HepG2 (cell line): ENCODE measurements at regions not wholly inside any gene's neighbourhood (a gene's known extent, or its start where the extent isn't known, plus 50 kb on each side); places are given as distances from the start of the nearest gene placed in this dataset.

ENCODE experiments used
- ATAC-seq: fragments of 200-7000 bp; cut with Tn5 transposase; 3 replicates; pipeline ENCODE4 v1.9.1; 2020; ENCODE audit warnings: mild to moderate bottlenecking, moderate library complexity
- BruUV-seq: library from RNA; stranded (reverse); fragments of 400-500 nt; replicated peaks from 2 replicates; lab custom pipeline; 2021; lab: Mats Ljungman, UMichigan
- CTCF ChIA-PET: fragments of 300-600 bp; formaldehyde crosslinking; extraction: SDS; loops from one replicate; lab custom pipeline; 2021; ENCODE audit warnings: low total read pairs, inconsistent platforms, low intra/inter-chr PET ratio; lab: Yijun Ruan, JAX
- POLR2A ChIA-PET: fragments of 350-600 bp; sonication (Branson Sonifier 250); formaldehyde crosslinking; loops from one replicate; lab custom pipeline; 2020; ENCODE audit warnings: antibody characterized with exemption, inconsistent platforms; lab: Yijun Ruan, JAX
- DNase-seq: peaks from one replicate; pipeline ENCODE4 v3.0.0-alpha.2; 2015; ENCODE audit warnings: low spot score
- FAIRE-seq: peaks from 3 replicates; lab custom pipeline; 2011; peaks lifted over from hg19 to GRCh38; lab: Jason Lieb, UNC
- H2AFZ ChIP-seq: one replicate; pipeline ENCODE4 v1.6.1; 2011; ENCODE audit warnings: low read length, inconsistent platforms
- H3K27ac ChIP-seq: fragments of 300-600 bp; 3 replicates; pipeline ENCODE4 v1.8.0; 2011; ENCODE audit warnings: mixed run types, mild to moderate bottlenecking, mixed read lengths, low read length, inconsistent platforms; ENCODE audit not compliant: insufficient read depth; ENCODE audit errors: extremely low read length
- H3K27me3 ChIP-seq, 2 experiments: fragments of 200-600 bp in 1 of 2; 2 replicates in 1 of 2; 3 replicates in 1 of 2; pipeline versions ENCODE4 v1.6.0 to v1.8.0; 2011; ENCODE audit warnings: low read length in 2 of 2, mild to moderate bottlenecking in 2 of 2, moderate library complexity in 2 of 2, inconsistent platforms in 1 of 2; ENCODE audit not compliant: insufficient read depth in 2 of 2, control insufficient read depth in 1 of 2
- H3K36me3 ChIP-seq, 2 experiments: fragments of 200-600 bp in 1 of 2; replicated peaks in 1 of 2; 2 replicates in 1 of 2; 3 replicates in 1 of 2; pipeline versions ENCODE4 v1.5.1 to v1.8.0; 2011; ENCODE audit warnings: low read length in 2 of 2, inconsistent platforms in 1 of 2; ENCODE audit not compliant: insufficient read depth in 2 of 2, control insufficient read depth in 1 of 2
- H3K4me1 ChIP-seq: 2 replicates; pipeline ENCODE4 v1.5.1; 2012; ENCODE audit warnings: low read length, inconsistent platforms; ENCODE audit not compliant: insufficient read depth
- H3K4me2 ChIP-seq: 2 replicates; pipeline ENCODE4 v1.6.0; 2011; ENCODE audit warnings: low read depth, low read length, inconsistent platforms
- H3K4me3 ChIP-seq, 3 experiments: fragments of 200-600 bp in 1 of 3; sonication (generic), shearing (Covaris generic) in 1 of 3; replicated peaks in 1 of 3; 2 replicates each; pipeline ENCODE4 v1.5.1; 2011 to 2016; ENCODE audit warnings: low read length in 3 of 3, inconsistent platforms in 2 of 3, low read depth in 2 of 3, mild to moderate bottlenecking in 2 of 3, control low read depth in 1 of 3, mixed read lengths in 1 of 3; ENCODE audit not compliant: insufficient read depth in 1 of 3
- H3K79me2 ChIP-seq: one replicate; pipeline ENCODE4 v1.6.1; 2011; ENCODE audit warnings: low read length, inconsistent platforms; ENCODE audit not compliant: insufficient read depth
- H3K9ac ChIP-seq: 2 replicates; pipeline ENCODE4 v1.6.0; 2011; ENCODE audit warnings: mild to moderate bottlenecking, low read depth, low read length, inconsistent platforms; ENCODE audit not compliant: insufficient read depth
- H3K9me3 ChIP-seq: 2 replicates; pipeline ENCODE4 v1.5.1; 2012; ENCODE audit warnings: mild to moderate bottlenecking, low read length
- H4K20me1 ChIP-seq: 2 replicates; pipeline ENCODE4 v1.6.0; 2011; ENCODE audit warnings: inconsistent platforms, mild to moderate bottlenecking, low read length, moderate library complexity; ENCODE audit not compliant: insufficient read depth
- JUN ChIP-seq: sonication (generic); formaldehyde crosslinking; IDR thresholded peaks from 2 replicates; pipeline ENCODE4 v1.4.0; 2020; ENCODE audit warnings: mild to moderate bottlenecking, missing genetic modification reagents
- KDM2A ChIP-seq: sonication (generic); formaldehyde crosslinking; IDR thresholded peaks from 2 replicates; pipeline ENCODE4 v1.4.0; 2020; ENCODE audit warnings: low read depth, missing genetic modification reagents, borderline replicate concordance
- KLF13 ChIP-seq: sonication (generic); formaldehyde crosslinking; IDR thresholded peaks from 2 replicates; pipeline ENCODE4 v1.4.0; 2020; ENCODE audit warnings: mild to moderate bottlenecking, missing genetic modification reagents
- NONO ChIP-seq, 2 experiments: fragments of 450-650 bp in 1 of 2; sonication (generic) in 1 of 2; formaldehyde crosslinking in 1 of 2; IDR thresholded peaks in 1 of 2; conservative IDR thresholded peaks in 1 of 2; 2 replicates each; pipeline versions ENCODE4 v1.6.1 to v1.8.0; 2017 to 2022; ENCODE audit warnings: mild to moderate bottlenecking in 1 of 2, missing genetic modification reagents in 1 of 2, moderate library complexity in 1 of 2
- THYN1 ChIP-seq: sonication (generic); formaldehyde crosslinking; IDR thresholded peaks from 2 replicates; pipeline ENCODE4 v1.8.1; 2023; ENCODE audit warnings: low read depth, mild to moderate bottlenecking, moderate library complexity, missing genetic modification reagents, borderline replicate concordance
- TRAFD1 ChIP-seq: sonication (generic); formaldehyde crosslinking; IDR thresholded peaks from 2 replicates; pipeline ENCODE4 v1.5.1; 2020; ENCODE audit warnings: missing genetic modification reagents, mild to moderate bottlenecking, borderline replicate concordance
- XRCC5 ChIP-seq: fragments of 200-400 bp; formaldehyde crosslinking; optimal IDR thresholded peaks from 2 replicates; pipeline ENCODE3; 2017; ENCODE audit warnings: mild to moderate bottlenecking, low read length
- ZNF317 ChIP-seq: sonication (generic); formaldehyde crosslinking; IDR thresholded peaks from 2 replicates; pipeline ENCODE4 v1.5.0; 2020; ENCODE audit warnings: mild to moderate bottlenecking, missing genetic modification reagents
- ZNF761 ChIP-seq: sonication (generic); formaldehyde crosslinking; conservative IDR thresholded peaks from 2 replicates; pipeline ENCODE4 v1.4.0; 2020; ENCODE audit warnings: mild to moderate bottlenecking, missing genetic modification reagents
- ZNF891 ChIP-seq: sonication (generic); formaldehyde crosslinking; IDR thresholded peaks from 2 replicates; pipeline ENCODE4 v1.5.0; 2020; ENCODE audit warnings: mild to moderate bottlenecking, missing genetic modification reagents
- ZXDC ChIP-seq: sonication (generic); formaldehyde crosslinking; IDR thresholded peaks from 2 replicates; pipeline ENCODE4 v1.5.0; 2020; ENCODE audit warnings: mild to moderate bottlenecking, missing genetic modification reagents
- WGBS: methylation state at CpG from one replicate; pipeline ENCODE4 v1.1.6; 2017; ENCODE audit warnings: low lambda C conversion rate; 5-methylcytosine and 5-hydroxymethylcytosine counted together
- in situ Hi-C: cut with HindIII; loops from 2 replicates; pipeline ENCODE4 v1.10.0; 2017; ENCODE audit warnings: low pct_unique_long_range_greater_than_20kb; ENCODE audit not compliant: extremely low pct_ligation_motif_present
- intact Hi-C: fragments of 100-400 bp; cut with micrococcal nuclease; formaldehyde crosslinking; loops from one replicate; pipeline ENCODE4 v1.10.0; 2022; ENCODE audit not compliant: unreplicated experiment

- Histone ChIP-seq H3K9ac (no peak overlapping the region), H3K4me2 (no peak overlapping the region), H3K79me2 (no peaks in the 10 kb centered on the region), H4K20me1 (no peaks in the 10 kb centered on the region), H3K27me3 (no peaks in the 10 kb centered on the region), H3K4me1 (no peaks in the 10 kb centered on the region), H2AFZ (no peak overlapping the region), H3K36me3 (no peaks in the 10 kb centered on the region), H3K4me3 (no peak overlapping the region), H3K27ac (no peak overlapping the region), H3K9me3 (no peaks in the 10 kb centered on the region)
- BruUV-seq, result no TSS peak
- ChIA-PET POLR2A (no interaction called here), CTCF (no interaction called here)
- no peak for DNase-seq
- intact Hi-C loops (loop anchor here (10.0 kb wide), 1 partner anchor 430 kb away; no protein-coding TSS in a partner anchor), in situ Hi-C loops (loop anchor here (10.0 kb wide), 1 partner anchor 120 kb away; no protein-coding TSS in a partner anchor)
- WGBS, result 5% methylated on average over 1 of the region's 1 CpG
- ATAC-seq, result no peak
- TF ChIP-seq ZNF317 (CRISPR knock-in tag), result 0 out of 2 replicates have a peak, but pooled peaks have one; percentile 37
- no peak for TF ChIP-seq JUN (CRISPR knock-in tag)
- FAIRE-seq, result no peak
These were observed 546.8 kb downstream of the GBE1 start for GRCh38 chr3:81214631-81215030.

GRCh38 chr3:81199587-81199986 lies 561.9 kb downstream of the GBE1 start:
- intact Hi-C loops (no loop called here), in situ Hi-C loops (no loop called here)
- no peak overlapping the region for H3K4me2 ChIP-seq
- H3K9me3 ChIP-seq, result no peaks in the 10 kb centered on the region
- no peak overlapping the region for H3K27ac ChIP-seq
- ATAC-seq, result no peak
- no peaks in the 10 kb centered on the region for H3K79me2 ChIP-seq
- no peaks in the 10 kb centered on the region for H3K36me3 ChIP-seq
- TF ChIP-seq XRCC5 (no peak), TRAFD1 (no peak), JUN (CRISPR knock-in tag) (no peak), KDM2A (CRISPR knock-in tag) (no peak), NONO (IDR thresholded peaks at IDR 0.05) (no peak), NONO (CRISPR knock-in tag; conservative IDR thresholded peaks at IDR 0.05) (no peak), ZXDC (CRISPR knock-in tag) (no peak), KLF13 (CRISPR knock-in tag) (no peak), ZNF891 (no peak), THYN1 (CRISPR knock-in tag) (no peak), ZNF761 (CRISPR knock-in tag) (no peak)
- DNase-seq, result no peak
- POLR2A ChIA-PET, result no interaction called here
- 20% methylated on average over 4 of the region's 4 CpGs for WGBS
- H3K27me3 ChIP-seq, result no peaks in the 10 kb centered on the region
- H3K4me1 ChIP-seq, result no peaks in the 10 kb centered on the region
- H2AFZ ChIP-seq, result no peak overlapping the region
- H3K9ac ChIP-seq, result no peak overlapping the region
- BruUV-seq, result no TSS peak
- CTCF ChIA-PET, result no interaction called here
- H4K20me1 ChIP-seq, result no peaks in the 10 kb centered on the region
- FAIRE-seq, result no peak
- no peak overlapping the region for H3K4me3 ChIP-seq
